ENCODE measurements at regions not wholly inside any gene's neighbourhood (a gene's known extent, or its start where the extent isn't known, plus 50 kb on each side); places are given as distances from the start of the nearest gene placed in this dataset.

- TF ChIP-seq CTCF (optimal IDR thresholded peaks at IDR 0.05 in 1 of 3, IDR thresholded peaks at IDR 0.05 in 1 of 3, conservative IDR thresholded peaks at IDR 0.05 in 1 of 3; ENCODE audit: extremely low read depth in 1 of 3, insufficient read depth in 2 of 3, low read length in 3 of 3), result no peak
- TF ChIP-seq EZH2 (IDR thresholded peaks at IDR 0.05; ENCODE audit: low read length), result no peak
Measured at GRCh38 chr5:54765165-54766028, 220.0 kb downstream of the ESM1 start.

Data from keratinocyte (primary cell).